HG03108 (cell line): ENCODE measurements at regions not wholly inside any gene's neighbourhood (a gene's known extent, or its start where the extent isn't known, plus 50 kb on each side); places are given as distances from the start of the nearest gene placed in this dataset.

ENCODE experiments used
- ATAC-seq: cut with Tn5 transposase; IDR thresholded peaks from one replicate; pipeline ENCODE4 v1.9.1; 2021; ENCODE audit warnings: moderate library complexity; ENCODE audit not compliant: unreplicated experiment

DNA sequence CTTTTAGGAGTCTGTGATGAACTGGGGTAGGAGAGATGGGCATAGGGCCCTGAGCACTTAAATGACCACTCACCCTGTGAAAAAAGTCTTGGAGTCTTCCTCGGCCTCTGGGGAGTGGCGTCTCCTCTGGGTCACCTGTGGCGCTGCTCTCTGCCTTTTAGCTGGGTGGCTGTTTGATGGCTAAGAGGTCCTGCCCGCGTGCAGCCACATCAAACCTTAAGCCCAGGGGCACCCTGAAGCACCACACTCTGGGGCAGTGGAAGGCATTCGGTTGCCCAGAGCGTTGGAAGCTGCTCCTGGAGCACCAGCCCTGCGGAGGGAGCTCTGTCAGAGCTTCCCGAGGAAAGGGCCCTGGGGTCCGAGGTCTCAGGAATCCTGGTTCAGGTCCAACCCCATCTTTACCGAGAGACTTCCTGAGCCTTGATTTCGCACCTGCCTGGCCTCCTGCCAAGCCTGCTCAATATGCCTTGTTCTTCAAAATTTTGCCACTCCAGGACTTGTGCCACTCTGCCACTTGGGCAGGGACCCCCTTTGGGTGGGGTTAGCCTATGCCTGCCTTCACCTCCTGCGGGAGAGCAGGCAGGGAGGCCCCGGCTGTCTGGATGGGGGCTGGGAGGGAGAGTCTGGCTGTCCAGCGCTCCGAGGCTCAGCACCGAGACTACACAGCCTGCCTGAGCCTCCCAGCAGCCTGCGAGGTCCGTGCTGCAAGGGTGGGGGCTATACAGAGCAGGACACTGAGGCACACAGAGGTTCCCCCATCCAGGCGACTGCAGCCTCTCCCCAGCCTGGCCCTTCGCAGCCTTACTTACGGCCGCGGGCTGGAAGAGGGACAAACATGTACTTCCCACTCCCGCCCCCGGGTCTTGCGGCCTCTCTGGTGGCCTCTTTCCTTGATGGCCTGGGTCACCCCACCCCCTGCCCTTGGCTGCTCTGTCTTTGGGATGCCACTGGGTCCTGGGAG lies 63.4 kb upstream of the RNU6ATAC start:
- no peak for ATAC-seq

GRCh38 chr9:134228649-134229048 lies 64.3 kb upstream of the RNU6ATAC start:
- ATAC-seq: no peak

DNA sequence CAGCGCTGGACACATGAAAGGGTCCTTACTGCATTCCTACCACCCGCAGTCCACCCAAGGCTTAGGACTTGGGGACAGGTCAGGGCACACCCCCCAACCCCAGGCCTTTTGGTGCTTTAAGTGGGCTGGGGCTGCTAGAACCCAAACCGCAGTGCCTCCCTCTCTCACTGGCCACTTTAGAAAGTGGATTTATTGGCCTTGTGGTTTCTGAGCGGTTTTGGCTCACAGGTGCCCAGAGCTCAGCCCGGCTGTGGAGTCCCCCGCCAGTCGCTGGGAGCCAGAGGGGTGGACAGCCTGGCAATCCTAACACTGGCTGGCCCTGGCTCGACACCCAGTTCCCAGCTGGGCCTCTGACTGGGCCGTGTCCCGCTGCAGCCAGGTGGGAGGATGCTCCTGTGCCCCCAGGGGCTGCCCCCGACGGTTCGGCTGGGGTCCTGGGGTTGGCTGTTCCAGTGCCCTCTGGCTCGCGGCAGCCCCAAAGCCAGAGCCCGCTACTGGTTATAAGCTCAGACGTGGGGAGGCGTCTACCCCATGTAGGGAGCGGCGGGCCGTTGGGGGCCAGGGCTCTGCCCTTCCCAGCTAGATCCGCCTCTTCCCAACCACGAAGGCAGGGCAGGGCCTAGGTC lies 65.2 kb upstream of the RNU6ATAC start:
- ATAC-seq: no peak

- ATAC-seq: no peak
These were observed 66.0 kb upstream of the RNU6ATAC start for GRCh38 chr9:134230092-134230941.

DNA sequence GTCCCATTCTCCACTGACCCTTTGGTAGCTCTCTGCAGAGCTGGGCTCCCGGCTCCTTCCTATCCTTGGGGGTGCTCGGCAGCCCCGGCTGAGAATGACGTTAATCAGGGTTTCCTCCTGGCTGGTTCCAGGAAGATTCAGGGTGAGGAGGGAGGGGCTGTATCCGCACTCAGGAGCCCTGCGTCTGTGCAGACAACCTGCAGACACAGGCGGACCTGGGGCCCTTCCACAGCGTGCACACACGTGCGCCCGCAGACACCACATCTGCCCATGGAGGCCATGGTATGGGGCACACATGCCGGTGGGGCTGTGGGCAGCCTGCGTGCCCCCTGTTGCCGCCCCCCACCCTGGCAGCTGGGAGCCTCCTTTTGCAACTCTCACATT lies 66.6 kb upstream of the RNU6ATAC start:
- ATAC-seq: no peak

GRCh38 chr9:134231330-134231745 lies 67.0 kb upstream of the RNU6ATAC start:
- no peak for ATAC-seq

DNA sequence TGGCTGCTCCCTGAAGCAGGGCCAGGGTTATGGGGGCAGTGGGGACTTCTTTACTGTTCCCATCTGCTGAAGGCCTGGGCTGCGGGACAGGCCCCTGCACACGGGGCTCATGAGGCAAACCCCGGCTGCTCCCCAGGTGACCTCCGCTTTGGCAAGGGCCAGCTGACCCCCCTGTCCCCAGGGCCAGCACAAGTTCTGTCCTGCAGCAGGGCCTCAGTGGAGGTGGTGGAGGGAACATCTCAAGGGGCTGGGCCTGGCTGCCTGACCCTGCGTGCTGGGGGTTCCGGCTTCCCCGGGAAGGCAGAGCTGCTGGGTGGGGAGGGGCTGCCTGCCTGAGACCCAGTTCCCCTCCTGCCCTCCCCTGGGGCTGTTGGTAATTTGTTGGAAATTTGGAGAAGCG lies 67.4 kb upstream of the RNU6ATAC start:
- ATAC-seq: no peak

DNA sequence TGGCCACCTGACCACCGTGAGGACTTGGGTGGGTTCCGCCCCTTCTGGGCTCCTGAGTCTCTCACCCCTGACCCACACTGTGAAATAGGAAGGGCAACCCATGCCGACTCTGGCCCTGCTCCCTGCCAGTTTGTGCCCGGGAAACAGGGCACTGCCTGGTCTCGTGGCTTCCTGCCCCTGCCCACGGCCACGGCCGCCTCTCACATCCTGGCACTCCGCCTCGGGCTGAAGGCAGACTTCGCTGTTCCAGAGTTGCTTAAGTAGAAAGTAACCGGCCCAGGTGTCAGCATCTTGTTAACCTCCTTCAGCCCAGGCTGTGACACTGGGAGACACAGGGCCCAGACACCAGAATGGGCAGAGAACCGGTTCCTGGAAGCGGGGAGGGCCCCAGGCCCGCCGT lies 68.7 kb upstream of the RNU6ATAC start:
- ATAC-seq: no peak

GRCh38 chr9:134234001-134234660 lies 69.8 kb upstream of the RNU6ATAC start:
- no peak for ATAC-seq

DNA sequence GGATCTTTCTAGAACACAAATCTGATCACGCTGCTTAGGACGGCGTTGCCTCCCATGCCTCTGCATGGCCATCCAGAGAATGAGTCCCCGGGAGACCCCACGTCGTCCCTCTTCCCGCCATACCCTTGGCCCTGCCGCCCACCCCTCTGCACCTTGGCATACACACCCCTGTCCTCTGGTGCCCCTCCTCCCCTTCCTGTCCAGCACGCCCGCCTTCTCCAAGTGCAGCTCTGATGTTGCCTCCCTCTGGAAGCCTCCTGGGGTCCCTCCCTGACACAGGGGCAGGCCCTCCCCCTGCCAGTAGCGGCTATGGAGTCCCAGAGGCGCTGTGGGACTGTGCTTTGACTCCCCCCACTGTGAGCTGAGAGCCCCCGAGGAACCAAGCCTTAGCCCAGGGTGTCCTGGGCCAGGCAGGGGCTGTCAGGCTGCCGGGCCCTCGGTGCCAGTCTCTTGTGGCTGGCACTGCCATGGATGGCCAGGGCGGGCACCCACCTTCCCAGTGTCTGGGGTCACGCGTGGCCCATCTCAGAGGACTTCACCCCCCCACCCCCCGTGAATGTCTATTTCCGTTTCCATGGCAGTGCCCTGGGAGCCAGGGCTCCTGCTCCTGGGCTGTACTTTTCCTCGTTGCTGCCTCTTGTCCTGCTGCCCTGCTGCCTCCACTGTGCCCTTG lies 70.5 kb upstream of the RNU6ATAC start:
- no peak for ATAC-seq

DNA sequence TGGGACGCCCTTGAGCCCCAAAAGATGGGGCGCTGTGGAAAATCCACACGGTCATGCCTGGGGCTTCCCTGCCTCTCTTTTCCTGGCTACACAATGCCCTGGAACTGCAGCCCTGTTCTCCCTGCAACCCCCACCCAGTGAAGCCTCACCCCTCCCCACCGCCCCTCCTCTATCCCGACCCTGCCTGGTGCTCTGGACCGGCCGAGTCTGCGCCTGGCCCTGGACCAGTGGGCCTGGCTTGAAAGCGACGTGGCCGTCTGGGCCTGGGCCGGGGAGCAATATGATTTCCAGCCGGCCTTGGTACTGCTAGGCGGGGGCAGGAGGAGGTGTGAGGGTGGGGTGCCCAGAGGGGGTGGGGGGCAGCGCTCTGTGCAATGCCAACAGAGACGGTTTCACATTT lies 71.0 kb upstream of the RNU6ATAC start:
- no peak for ATAC-seq

GRCh38 chr9:134236001-134236421 lies 71.6 kb upstream of the RNU6ATAC start:
- no peak for ATAC-seq

DNA sequence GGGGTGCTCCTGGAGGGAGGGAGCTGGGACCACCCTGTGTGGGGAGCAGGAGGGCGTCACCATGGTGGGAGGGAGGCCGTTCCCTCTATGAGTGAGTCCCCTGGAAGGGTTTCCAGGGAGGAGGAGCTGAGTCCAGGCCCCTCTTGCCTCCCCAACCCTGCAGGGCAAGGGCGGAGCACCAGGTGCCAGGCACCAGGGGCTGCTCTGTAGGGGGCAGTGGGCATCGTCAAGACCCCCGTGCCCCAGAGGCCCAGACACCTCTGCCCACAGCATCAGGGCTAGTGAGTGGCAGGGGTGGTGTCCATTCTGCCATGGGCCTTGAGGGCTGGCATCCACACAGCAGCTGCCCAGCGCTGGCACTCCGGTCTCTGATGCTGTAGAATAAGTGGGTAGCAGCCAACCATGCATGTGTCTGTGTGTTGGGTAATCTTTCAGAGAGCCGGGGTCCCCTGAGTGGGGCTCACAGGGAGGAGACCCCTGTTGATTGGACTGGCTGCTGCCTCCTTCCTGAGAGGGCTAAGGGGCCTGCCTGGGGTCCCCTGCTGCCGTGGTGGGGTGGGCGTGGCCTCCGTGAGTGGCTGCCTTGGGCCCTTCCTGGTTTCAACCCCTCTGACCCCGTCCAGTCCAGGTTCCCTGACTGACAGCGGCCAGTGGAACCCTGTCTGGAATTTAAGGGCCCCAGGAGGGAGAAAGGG lies 72.7 kb upstream of the RNU6ATAC start:
- no peak for ATAC-seq

GRCh38 chr9:134237630-134238265 lies 73.4 kb upstream of the RNU6ATAC start:
- no peak for ATAC-seq

- ATAC-seq: no peak
These were observed 75.0 kb upstream of the RNU6ATAC start for GRCh38 chr9:134239130-134239903.

DNA sequence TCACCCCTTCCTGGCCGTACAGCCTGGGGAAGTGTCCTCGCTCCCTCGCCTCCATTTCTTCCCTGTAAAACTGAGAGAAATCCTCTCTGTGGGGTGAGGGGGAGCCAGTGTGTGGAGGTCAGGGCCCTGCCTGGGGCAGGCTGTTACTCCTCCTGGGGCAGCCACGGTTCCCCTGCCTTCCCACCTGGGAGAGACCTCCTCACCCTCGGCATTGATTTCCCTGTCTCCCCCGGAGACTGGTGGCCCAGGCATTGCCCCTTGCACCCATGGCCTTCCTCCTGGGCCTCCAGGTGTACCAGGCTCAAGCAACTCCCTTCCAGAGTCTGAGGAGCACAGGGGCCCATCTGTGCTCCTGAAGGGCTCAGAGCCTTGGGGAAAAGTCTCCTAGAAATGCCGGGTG lies 75.6 kb upstream of the RNU6ATAC start:
- no peak for ATAC-seq

GRCh38 chr9:134240361-134240760 lies 76.0 kb upstream of the RNU6ATAC start:
- no peak for ATAC-seq

DNA sequence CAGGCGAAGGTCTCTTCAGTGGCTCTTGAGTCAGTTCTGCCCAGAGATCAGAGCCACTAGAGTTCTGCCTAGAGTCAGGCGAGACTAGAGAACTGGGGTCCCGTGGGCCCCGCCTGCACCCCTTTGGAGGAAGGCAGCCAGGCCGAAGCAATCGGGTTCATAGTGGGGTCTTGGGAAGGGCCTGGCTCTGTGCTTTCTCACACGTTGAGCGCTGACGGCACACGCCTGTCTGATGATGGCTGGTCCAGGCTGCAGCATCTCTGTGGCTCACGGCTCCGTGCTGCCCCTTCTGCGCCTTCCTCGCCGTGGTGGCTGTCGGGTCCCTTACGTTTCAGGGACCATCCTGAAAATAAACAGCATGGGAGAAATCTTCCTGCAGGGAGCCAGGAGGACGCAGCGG lies 78.3 kb upstream of the RNU6ATAC start:
- no peak for ATAC-seq
